PC-9 (cell line): ENCODE measurements at regions not wholly inside any gene's neighbourhood (a gene's known extent, or its start where the extent isn't known, plus 50 kb on each side); places are given as distances from the start of the nearest gene placed in this dataset.
A peak's percentile ranks its signal among the peaks of the same experiment; 100 is the strongest.

ENCODE experiments used
- BruUV-seq: library from RNA; stranded (reverse); fragments of 400-500 nt; replicated peaks from 2 replicates; lab custom pipeline; 2021; lab: Mats Ljungman, UMichigan
- CTCF ChIA-PET: fragments of 300-600 bp; sonication (Branson Sonifier 250); formaldehyde crosslinking; loops from one replicate; lab custom pipeline; 2022; ENCODE audit warnings: antibody characterized with exemption; lab: Charles Lee
- POLR2A ChIA-PET: fragments of 300-600 bp; sonication (Branson Sonifier 250); formaldehyde crosslinking; loops from one replicate; lab custom pipeline; 2022; ENCODE audit warnings: antibody characterized with exemption; ENCODE audit not compliant: unreplicated experiment; lab: Charles Lee
- DNase-seq, 2 experiments: peaks; one replicate each; pipeline versions ENCODE4 v3.0.0 to v3.0.0-alpha.2; 2015 to 2022; ENCODE audit warnings: mixed read lengths in 1 of 2
- H2AFZ ChIP-seq: fragments of 200-600 bp; sonication (generic); 2 replicates; pipeline ENCODE4 v1.8.1; 2017; ENCODE audit warnings: antibody characterized with exemption
- H3F3A ChIP-seq: fragments of 200-600 bp; sonication (generic); 2 replicates; pipeline ENCODE4 v1.8.1; 2017; ENCODE audit warnings: antibody characterized with exemption, mild to moderate bottlenecking, low read depth; ENCODE audit not compliant: insufficient read depth
- H3K27ac ChIP-seq: fragments of 200-600 bp; sonication (generic); 2 replicates; pipeline ENCODE4 v1.6.1; 2016; ENCODE audit warnings: mixed run types
- H3K27me3 ChIP-seq: fragments of 200-600 bp; sonication (generic); 2 replicates; pipeline ENCODE4 v1.6.1; 2016; ENCODE audit warnings: low read depth, mixed run types; ENCODE audit not compliant: insufficient read depth
- H3K36me3 ChIP-seq: fragments of 200-600 bp; sonication (generic); 2 replicates; pipeline ENCODE4 v1.6.1; 2016; ENCODE audit warnings: low read depth, mixed run types
- H3K4me1 ChIP-seq: fragments of 200-600 bp; sonication (generic); replicated peaks from 2 replicates; pipeline ENCODE4 v1.6.1; 2016; ENCODE audit warnings: mixed run types; ENCODE audit not compliant: insufficient read depth
- H3K4me2 ChIP-seq: fragments of 200-600 bp; sonication (generic); 2 replicates; pipeline ENCODE4 v1.6.1; 2017; ENCODE audit warnings: mixed run types
- H3K4me3 ChIP-seq: fragments of 200-600 bp; sonication (generic); 2 replicates; pipeline ENCODE4 v1.6.1; 2016; ENCODE audit warnings: mixed run types
- H3K79me2 ChIP-seq: fragments of 200-600 bp; sonication (generic); 2 replicates; pipeline ENCODE4 v1.6.1; 2017; ENCODE audit warnings: low read depth, mixed run types
- H3K9me2 ChIP-seq: fragments of 200-600 bp; sonication (generic); 2 replicates; pipeline ENCODE4 v1.8.1; 2017; ENCODE audit warnings: mild to moderate bottlenecking; ENCODE audit not compliant: insufficient read depth
- H3K9me3 ChIP-seq: fragments of 200-600 bp; sonication (generic); 2 replicates; pipeline ENCODE4 v1.8.1; 2016; ENCODE audit warnings: low read depth; ENCODE audit not compliant: insufficient read depth
- H4K20me1 ChIP-seq: fragments of 200-600 bp; sonication (generic); 2 replicates; pipeline ENCODE4 v1.8.1; 2017; ENCODE audit not compliant: insufficient read depth
- EZH2 ChIP-seq: fragments of 200-600 bp; sonication (generic); IDR thresholded peaks from 2 replicates; pipeline ENCODE4 v1.8.0; 2017; ENCODE audit warnings: antibody characterized with exemption, low read depth
- intact Hi-C: fragments of 100-400 bp; cut with micrococcal nuclease; formaldehyde crosslinking; loops from one replicate; pipeline ENCODE4 v1.10.0; 2022; ENCODE audit not compliant: unreplicated experiment
- TF ChIP-seq, protein P1 (sequence below): fragments of 200-600 bp; sonication (generic); conservative IDR thresholded peaks from 2 replicates; pipeline ENCODE4 v1.6.1; 2017; ENCODE audit warnings: mixed run types, antibody characterized with exemption, mild to moderate bottlenecking, moderate library complexity

DNA sequence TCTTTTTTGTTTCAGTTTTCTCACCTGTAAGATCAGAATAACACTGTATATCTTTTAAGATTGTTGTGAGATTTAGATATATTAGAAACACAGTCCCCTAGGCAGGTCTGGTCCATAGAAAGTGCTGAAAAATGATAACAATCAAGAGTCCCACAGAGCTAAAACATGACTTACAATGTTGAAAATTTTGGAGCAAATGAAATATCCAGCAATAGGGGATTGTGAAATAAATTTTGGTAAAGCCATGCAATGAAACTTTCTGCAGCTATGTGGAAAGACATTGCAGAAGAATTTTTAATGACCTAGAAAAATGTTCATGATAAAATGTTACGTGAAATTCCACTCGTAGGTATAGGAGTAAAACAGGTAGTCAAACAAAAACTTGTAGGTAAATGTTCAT, 127.6 kb upstream of the SERPINE2 start:
- DNase-seq: no peak
- no peak overlapping the region for H3K4me2 ChIP-seq
- no peaks in the 10 kb centered on the region for H4K20me1 ChIP-seq
- H3K79me2 ChIP-seq: no peaks in the 10 kb centered on the region
- POLR2A ChIA-PET: no interaction called here
- no TSS peak for BruUV-seq
- CTCF ChIA-PET: no interaction called here
- H3K4me1 ChIP-seq: peaks cover 11% of the 10 kb centered on the region
- no peaks in the 10 kb centered on the region for H3K36me3 ChIP-seq
- H3K9me3 ChIP-seq: 0 out of 2 replicates have a peak, but pooled peaks cover 6% of the 10 kb centered on the region
- intact Hi-C loops: no loop called here
- no peaks in the 10 kb centered on the region for H3K9me2 ChIP-seq
- no peak overlapping the region for H3K4me3 ChIP-seq
- no peak overlapping the region for H2AFZ ChIP-seq
- TF ChIP-seq, protein P1, sequence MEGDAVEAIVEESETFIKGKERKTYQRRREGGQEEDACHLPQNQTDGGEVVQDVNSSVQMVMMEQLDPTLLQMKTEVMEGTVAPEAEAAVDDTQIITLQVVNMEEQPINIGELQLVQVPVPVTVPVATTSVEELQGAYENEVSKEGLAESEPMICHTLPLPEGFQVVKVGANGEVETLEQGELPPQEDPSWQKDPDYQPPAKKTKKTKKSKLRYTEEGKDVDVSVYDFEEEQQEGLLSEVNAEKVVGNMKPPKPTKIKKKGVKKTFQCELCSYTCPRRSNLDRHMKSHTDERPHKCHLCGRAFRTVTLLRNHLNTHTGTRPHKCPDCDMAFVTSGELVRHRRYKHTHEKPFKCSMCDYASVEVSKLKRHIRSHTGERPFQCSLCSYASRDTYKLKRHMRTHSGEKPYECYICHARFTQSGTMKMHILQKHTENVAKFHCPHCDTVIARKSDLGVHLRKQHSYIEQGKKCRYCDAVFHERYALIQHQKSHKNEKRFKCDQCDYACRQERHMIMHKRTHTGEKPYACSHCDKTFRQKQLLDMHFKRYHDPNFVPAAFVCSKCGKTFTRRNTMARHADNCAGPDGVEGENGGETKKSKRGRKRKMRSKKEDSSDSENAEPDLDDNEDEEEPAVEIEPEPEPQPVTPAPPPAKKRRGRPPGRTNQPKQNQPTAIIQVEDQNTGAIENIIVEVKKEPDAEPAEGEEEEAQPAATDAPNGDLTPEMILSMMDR: no peak
- TF ChIP-seq EZH2: no peak
- H3K27ac ChIP-seq: no peak overlapping the region
- 0 out of 2 replicates have a peak, but pooled peaks cover 9% of the 10 kb centered on the region for H3F3A ChIP-seq
- no peaks in the 10 kb centered on the region for H3K27me3 ChIP-seq

DNA sequence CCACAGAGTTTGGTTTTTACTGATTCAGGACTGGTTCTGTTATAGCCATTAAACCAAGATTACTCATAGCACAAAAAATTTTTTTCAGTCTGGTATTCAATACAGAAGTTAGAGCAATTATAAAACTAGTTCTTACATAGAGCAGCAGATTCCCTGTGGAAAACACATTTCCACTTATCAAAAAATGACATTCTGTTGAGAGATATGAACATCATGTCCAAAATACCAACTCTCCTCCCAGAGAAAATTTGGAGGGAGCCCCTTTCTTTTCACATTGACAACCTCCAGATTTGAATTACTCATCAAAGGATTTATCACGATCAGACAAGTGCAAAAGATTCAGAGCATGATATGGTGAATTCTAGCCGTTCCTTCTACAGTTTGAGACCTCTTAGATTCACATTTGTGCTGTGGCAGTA, 126.8 kb upstream of the SERPINE2 start:
- no peak for DNase-seq
- TF ChIP-seq, protein P1: no peak
- no peak for TF ChIP-seq EZH2
- no peaks in the 10 kb centered on the region for H4K20me1 ChIP-seq
- ChIA-PET POLR2A (no interaction called here), CTCF (no interaction called here)
- no peaks in the 10 kb centered on the region for H3K27me3 ChIP-seq
- H3K27ac ChIP-seq: no peak overlapping the region
- 0 out of 2 replicates have a peak, but pooled peaks cover 9% of the 10 kb centered on the region for H3F3A ChIP-seq
- H3K4me3 ChIP-seq: no peak overlapping the region
- H3K9me2 ChIP-seq: no peaks in the 10 kb centered on the region
- no peak overlapping the region for H3K4me2 ChIP-seq
- H2AFZ ChIP-seq: no peak overlapping the region
- no TSS peak for BruUV-seq
- peaks cover 11% of the 10 kb centered on the region for H3K4me1 ChIP-seq
- intact Hi-C loops: no loop called here
- H3K36me3 ChIP-seq: no peaks in the 10 kb centered on the region
- no peaks in the 10 kb centered on the region for H3K79me2 ChIP-seq
- 0 out of 2 replicates have a peak, but pooled peaks cover 6% of the 10 kb centered on the region for H3K9me3 ChIP-seq

DNA sequence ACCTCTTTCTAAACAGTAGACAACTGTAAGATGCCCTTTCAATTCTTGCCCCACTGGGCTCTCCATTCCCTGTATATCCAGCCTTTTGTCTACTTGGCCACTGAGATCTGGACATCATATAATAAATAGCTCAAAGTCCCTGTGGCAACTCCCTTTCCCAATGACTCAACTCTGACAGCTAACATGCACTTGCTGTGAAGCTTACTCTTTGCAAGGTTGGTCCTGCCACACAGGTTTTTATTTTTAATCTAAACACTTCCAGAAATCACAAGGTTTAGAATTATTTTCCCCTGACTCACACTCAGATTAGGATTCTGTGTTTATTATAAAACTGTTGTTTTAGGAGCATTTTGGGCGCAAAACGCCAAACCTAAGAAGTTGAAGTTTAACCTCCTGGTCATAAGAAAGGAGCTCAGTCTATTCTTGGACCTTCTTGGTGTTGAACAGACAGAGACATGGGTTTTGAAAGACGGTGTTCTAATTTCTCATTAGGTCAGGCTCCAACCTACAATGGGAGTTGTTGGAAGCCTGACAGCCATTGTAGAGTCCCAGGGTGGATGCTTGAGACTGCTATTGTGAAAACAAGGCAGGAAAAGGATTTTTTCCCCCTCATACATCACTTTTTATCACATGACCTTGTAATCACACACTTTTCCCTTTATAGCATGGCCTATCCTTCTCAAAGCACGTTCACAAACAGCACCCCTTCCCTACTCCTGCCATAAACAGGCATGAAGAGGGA, 124.7 kb upstream of the SERPINE2 start:
- H3K79me2 ChIP-seq: no peaks in the 10 kb centered on the region
- no TSS peak for BruUV-seq
- no peaks in the 10 kb centered on the region for H3K36me3 ChIP-seq
- ChIA-PET CTCF (no interaction called here), POLR2A (interaction anchor here (0.7 kb wide), 1 partner anchor 17 kb away, joined by 9 read pairs; no protein-coding TSS in a partner anchor)
- intact Hi-C loops: no loop called here
- no peaks in the 10 kb centered on the region for H4K20me1 ChIP-seq
- H2AFZ ChIP-seq: no peak overlapping the region
- H3K4me3 ChIP-seq: no peak overlapping the region
- H3K27ac ChIP-seq: no peak overlapping the region
- no peaks in the 10 kb centered on the region for H3K9me2 ChIP-seq
- no peak overlapping the region for H3K4me2 ChIP-seq
- 0 out of 2 replicates have a peak, but pooled peaks cover 6% of the 10 kb centered on the region for H3K9me3 ChIP-seq
- peak in 1 of 2 experiments; percentile 59 for DNase-seq
- 0 out of 2 replicates have a peak, but pooled peaks cover 9% of the 10 kb centered on the region for H3F3A ChIP-seq
- no peak for TF ChIP-seq EZH2
- TF ChIP-seq, protein P1: no peak
- H3K27me3 ChIP-seq: no peaks in the 10 kb centered on the region
- H3K4me1 ChIP-seq: peaks cover 11% of the 10 kb centered on the region
